HCT116 (cell line): ENCODE measurements at regions not wholly inside any gene's neighbourhood (a gene's known extent, or its start where the extent isn't known, plus 50 kb on each side); places are given as distances from the start of the nearest gene placed in this dataset.

Experiments
- ATAC-seq: fragments of 200-7000 bp; cut with Tn5 transposase; 2 replicates; pipeline ENCODE4 v1.9.1; 2020; ENCODE audit warnings: mild to moderate bottlenecking, moderate library complexity
- BruUV-seq: library from RNA; stranded (reverse); fragments of 400-500 nt; replicated peaks from 2 replicates; lab custom pipeline; 2021; lab: Mats Ljungman, UMichigan
- CTCF ChIA-PET: fragments of 300-600 bp; sonication (Branson Sonifier 250); formaldehyde crosslinking; loops from one replicate; lab custom pipeline; 2021; ENCODE audit warnings: antibody characterized with exemption; lab: Charles Lee
- POLR2A ChIA-PET: fragments of 300-600, 350-600 bp; sonication (Branson Sonifier 250); formaldehyde crosslinking; loops from one replicate; lab custom pipeline; 2021; ENCODE audit warnings: antibody characterized with exemption; lab: Charles Lee
- RAD21 ChIA-PET, 2 experiments: fragments of 300-600 bp; sonication (Branson Sonifier 250); formaldehyde crosslinking; loops; one replicate each; lab custom pipeline; 2023; ENCODE audit warnings: low total read pairs in 2 of 2; ENCODE audit not compliant: uncharacterized antibody in 2 of 2, unreplicated experiment in 2 of 2, low non-redundant PET in 1 of 2; lab: Charles Lee
- DNase-seq: peaks from one replicate; pipeline ENCODE4 v3.0.0-alpha.2; 2010; ENCODE audit warnings: low read depth, low spot score
- H2AFZ ChIP-seq: fragments of 200-600 bp; shearing (Covaris generic), sonication (generic); 2 replicates; pipeline ENCODE4 v1.6.1; 2017; ENCODE audit warnings: low read depth, mixed run types, mixed read lengths, antibody characterized with exemption, low read length; ENCODE audit not compliant: poor library complexity, severe bottlenecking
- H3K27ac ChIP-seq: 2 replicates; pipeline ENCODE4 v1.5.1; 2012; ENCODE audit warnings: low read depth, low read length
- H3K27me3 ChIP-seq: fragments of 200-600 bp; sonication (generic); 2 replicates; pipeline ENCODE4 v1.6.1; 2016; ENCODE audit warnings: mixed run types, low read length, mixed read lengths; ENCODE audit not compliant: insufficient read depth
- H3K36me3 ChIP-seq, 2 experiments: fragments of 200-500 bp in 1 of 2; fragments of 200-600 bp in 1 of 2; sonication (Bioruptor generic) in 1 of 2; sonication (generic) in 1 of 2; 2 replicates each; pipeline versions ENCODE4 v1.5.1 to v1.6.1; 2014 to 2016; ENCODE audit warnings: low read length in 2 of 2, inconsistent platforms in 1 of 2, mixed read lengths in 1 of 2, mixed run types in 1 of 2; ENCODE audit not compliant: insufficient read depth in 2 of 2, control insufficient read depth in 1 of 2
- H3K4me1 ChIP-seq, 2 experiments: fragments of 200-600 bp in 1 of 2; sonication (generic) in 1 of 2; 2 replicates each; pipeline versions ENCODE4 v1.5.1 to v1.6.1; 2012 to 2017; ENCODE audit warnings: low read length in 2 of 2, inconsistent platforms in 1 of 2, mild to moderate bottlenecking in 1 of 2, mixed read lengths in 1 of 2, mixed run types in 1 of 2, moderate library complexity in 1 of 2; ENCODE audit not compliant: insufficient read depth in 2 of 2, control insufficient read depth in 1 of 2
- H3K4me2 ChIP-seq: fragments of 200-600 bp; sonication (generic); 2 replicates; pipeline ENCODE4 v1.6.1; 2017; ENCODE audit warnings: mixed run types, low read length, mixed read lengths
- H3K4me3 ChIP-seq, 2 experiments: fragments of 200-600 bp in 1 of 2; sonication (generic) in 1 of 2; replicated peaks in 1 of 2; 2 replicates each; pipeline ENCODE4 v1.5.1; 2011 to 2016; ENCODE audit warnings: low read length in 2 of 2, control low read depth in 1 of 2, low read depth in 1 of 2, mild to moderate bottlenecking in 1 of 2, mixed read lengths in 1 of 2, mixed run types in 1 of 2
- H3K79me2 ChIP-seq: fragments of 200-600 bp; sonication (generic); 2 replicates; pipeline ENCODE4 v1.6.1; 2017; ENCODE audit warnings: mild to moderate bottlenecking, mixed run types, low read length, moderate library complexity, mixed read lengths; ENCODE audit not compliant: insufficient read depth
- H3K9ac ChIP-seq: fragments of 200-600 bp; sonication (generic); 2 replicates; pipeline ENCODE4 v1.6.1; 2016; ENCODE audit warnings: low read length, mixed read lengths
- H3K9me2 ChIP-seq: fragments of 200-600 bp; sonication (generic), shearing (Covaris generic); 2 replicates; pipeline ENCODE4 v1.6.1; 2017; ENCODE audit warnings: mixed run types, mild to moderate bottlenecking, moderate library complexity; ENCODE audit not compliant: insufficient read depth
- H3K9me3 ChIP-seq, 2 experiments: fragments of 200-500 bp in 1 of 2; fragments of 200-600 bp in 1 of 2; sonication (Bioruptor generic) in 1 of 2; sonication (generic) in 1 of 2; 2 replicates each; pipeline ENCODE4 v1.6.1; 2014 to 2017; ENCODE audit warnings: low read length in 2 of 2, mixed read lengths in 2 of 2, inconsistent platforms in 1 of 2, low read depth in 1 of 2, mild to moderate bottlenecking in 1 of 2, mixed run types in 1 of 2, moderate library complexity in 1 of 2; ENCODE audit not compliant: control insufficient read depth in 1 of 2, insufficient read depth in 1 of 2
- H4K20me1 ChIP-seq: fragments of 200-600 bp; sonication (generic), shearing (Covaris generic); 2 replicates; pipeline ENCODE4 v1.6.1; 2017; ENCODE audit warnings: mixed run types, mild to moderate bottlenecking, moderate library complexity; ENCODE audit not compliant: insufficient read depth
- CEBPB ChIP-seq: IDR thresholded peaks from 2 replicates; pipeline ENCODE4 v1.6.1; 2012; ENCODE audit warnings: low read depth
- EZH2phosphoT487 ChIP-seq: fragments of 200-600 bp; IDR thresholded peaks from 2 replicates; pipeline ENCODE4 v1.6.1; 2018; ENCODE audit warnings: antibody characterized with exemption, borderline replicate concordance
- FOSL1 ChIP-seq: IDR thresholded peaks from 2 replicates; pipeline ENCODE4 v1.6.1; 2012; ENCODE audit warnings: low read depth
- JUND ChIP-seq: IDR thresholded peaks from 2 replicates; pipeline ENCODE4 v1.6.1; 2012
- MAX ChIP-seq: IDR thresholded peaks from 2 replicates; pipeline ENCODE4 v1.6.1; 2012
- POLR2A ChIP-seq: IDR thresholded peaks from 2 replicates; pipeline ENCODE4 v1.7.0; 2011; ENCODE audit warnings: borderline replicate concordance; ENCODE audit not compliant: insufficient read depth, insufficient read length; ENCODE audit errors: extremely low read depth
- POLR2AphosphoS5 ChIP-seq: IDR thresholded peaks from 2 replicates; pipeline ENCODE4 v1.6.1; 2011; ENCODE audit warnings: mild to moderate bottlenecking, low read depth, low read length, moderate library complexity
- REST ChIP-seq: IDR thresholded peaks from 2 replicates; pipeline ENCODE4 v1.6.1; 2012; ENCODE audit warnings: low read depth
- SIN3A ChIP-seq: IDR thresholded peaks from 2 replicates; pipeline ENCODE4 v1.6.1; 2012; ENCODE audit warnings: low read depth
- SP1 ChIP-seq: IDR thresholded peaks from 2 replicates; pipeline ENCODE4 v1.6.1; 2012; ENCODE audit warnings: low read depth
- TCF7L2 ChIP-seq: IDR thresholded peaks from 2 replicates; pipeline ENCODE4 v1.7.0; 2011; ENCODE audit warnings: borderline replicate concordance, inconsistent platforms; ENCODE audit not compliant: insufficient read depth, insufficient read length; ENCODE audit errors: extremely low read depth
- YY1 ChIP-seq: IDR thresholded peaks from 2 replicates; pipeline ENCODE4 v1.6.1; 2011; ENCODE audit warnings: low read length, low read depth, moderate library complexity, mild to moderate bottlenecking; ENCODE audit not compliant: insufficient replicate concordance; ENCODE audit errors: extremely low read depth
- ZBTB33 ChIP-seq: IDR thresholded peaks from 2 replicates; pipeline ENCODE4 v1.6.1; 2011; ENCODE audit warnings: mild to moderate bottlenecking, low read length, moderate library complexity; ENCODE audit not compliant: insufficient replicate concordance; ENCODE audit errors: extremely low read depth
- ZFX ChIP-seq: fragments of 450-650 bp; IDR thresholded peaks from 2 replicates; pipeline ENCODE4 v1.6.1; 2017
- intact Hi-C: fragments of 100-400 bp; cut with micrococcal nuclease; formaldehyde crosslinking; loops from 2 replicates; pipeline ENCODE4 v1.10.0; 2022

- POLR2A ChIA-PET = no interaction called here
- Histone ChIP-seq H3K36me3 (no peaks in the 10 kb centered on the region), H3K79me2 (no peaks in the 10 kb centered on the region), H3K9ac (no peak overlapping the region), H3K4me1 (no peaks in the 10 kb centered on the region), H3K9me2 (no peaks in the 10 kb centered on the region), H3K27me3 (peaks cover 13% of the 10 kb centered on the region), H3K9me3 (no peaks in the 10 kb centered on the region), H3K27ac (no peak overlapping the region), H4K20me1 (no peaks in the 10 kb centered on the region), H3K4me3 (no peak overlapping the region), H3K4me2 (no peak overlapping the region), H2AFZ (no peak overlapping the region)
- TF ChIP-seq ZBTB33 (no peak), SIN3A (no peak), POLR2A (no peak), EZH2phosphoT487 (no peak), ZFX (no peak)
- no peak for DNase-seq
- RAD21 ChIA-PET = no interaction called here
- intact Hi-C loops = no loop called here
- CTCF ChIA-PET = no interaction called here
- BruUV-seq = no TSS peak
- no peak for ATAC-seq
These were observed 424.8 kb downstream of the TMEM38B start for GRCh38 chr9:106119176-106119575.

GRCh38 chr9:106120071-106120470 lies 425.7 kb downstream of the TMEM38B start:
- Histone ChIP-seq H3K4me1 (no peaks in the 10 kb centered on the region), H3K27me3 (peaks cover 13% of the 10 kb centered on the region)
- no peak for TF ChIP-seq TCF7L2
- TF ChIP-seq EZH2phosphoT487 = no peak
- TF ChIP-seq JUND = no peak
- no peak for TF ChIP-seq POLR2AphosphoS5
- TF ChIP-seq SP1 = no peak
- TF ChIP-seq CEBPB = no peak
- no peak for TF ChIP-seq REST
- no peak for TF ChIP-seq YY1
- no peak for TF ChIP-seq MAX
- no peak for TF ChIP-seq FOSL1
- TF ChIP-seq, all 23 proteins: peak for 0
- RAD21 ChIA-PET = no interaction called here
- DNase-seq = no peak
- no peaks in the 10 kb centered on the region for H3K36me3 ChIP-seq
- H3K9ac ChIP-seq = no peak overlapping the region
- H3K4me2 ChIP-seq = no peak overlapping the region
- H3K9me3 ChIP-seq = no peaks in the 10 kb centered on the region
- BruUV-seq = no TSS peak
- no peak overlapping the region for H3K27ac ChIP-seq
- no peaks in the 10 kb centered on the region for H4K20me1 ChIP-seq
- CTCF ChIA-PET = no interaction called here
- POLR2A ChIA-PET = no interaction called here
- no peak overlapping the region for H3K4me3 ChIP-seq
- intact Hi-C loops = no loop called here
- H2AFZ ChIP-seq = no peak overlapping the region
- no peaks in the 10 kb centered on the region for H3K79me2 ChIP-seq
- H3K9me2 ChIP-seq = no peaks in the 10 kb centered on the region
- ATAC-seq = no peak
